NCI-H2196 (cell line): ENCODE measurements at regions not wholly inside any gene's neighbourhood (a gene's known extent, or its start where the extent isn't known, plus 50 kb on each side); places are given as distances from the start of the nearest gene placed in this dataset.

Experiments used
- DNase-seq: peaks from one replicate; lab custom pipeline; 2025; ENCODE audit not compliant: unreplicated experiment; lab: John Stamatoyannopoulos, UW

DNA sequence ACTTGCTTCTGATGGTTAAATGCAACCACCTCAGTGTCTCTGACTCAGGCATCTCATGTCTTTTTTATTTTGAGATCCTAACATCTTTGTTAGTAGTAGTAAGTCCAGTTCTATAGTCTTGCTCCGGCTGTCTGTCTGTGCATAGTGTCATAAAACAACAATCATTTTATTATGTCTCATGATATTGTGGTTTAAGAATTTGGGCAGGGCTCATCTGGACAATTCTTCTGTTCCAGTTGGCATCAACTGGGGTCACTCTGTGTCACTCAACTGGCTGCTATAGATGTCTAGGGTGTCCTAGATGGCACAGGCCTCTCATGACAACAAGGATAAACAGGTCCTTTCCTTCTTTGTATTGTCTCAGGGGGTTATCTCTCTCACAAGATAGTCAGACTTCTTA, 299.6 kb upstream of the ZNF521 start:
- DNase-seq: no peak

DNA sequence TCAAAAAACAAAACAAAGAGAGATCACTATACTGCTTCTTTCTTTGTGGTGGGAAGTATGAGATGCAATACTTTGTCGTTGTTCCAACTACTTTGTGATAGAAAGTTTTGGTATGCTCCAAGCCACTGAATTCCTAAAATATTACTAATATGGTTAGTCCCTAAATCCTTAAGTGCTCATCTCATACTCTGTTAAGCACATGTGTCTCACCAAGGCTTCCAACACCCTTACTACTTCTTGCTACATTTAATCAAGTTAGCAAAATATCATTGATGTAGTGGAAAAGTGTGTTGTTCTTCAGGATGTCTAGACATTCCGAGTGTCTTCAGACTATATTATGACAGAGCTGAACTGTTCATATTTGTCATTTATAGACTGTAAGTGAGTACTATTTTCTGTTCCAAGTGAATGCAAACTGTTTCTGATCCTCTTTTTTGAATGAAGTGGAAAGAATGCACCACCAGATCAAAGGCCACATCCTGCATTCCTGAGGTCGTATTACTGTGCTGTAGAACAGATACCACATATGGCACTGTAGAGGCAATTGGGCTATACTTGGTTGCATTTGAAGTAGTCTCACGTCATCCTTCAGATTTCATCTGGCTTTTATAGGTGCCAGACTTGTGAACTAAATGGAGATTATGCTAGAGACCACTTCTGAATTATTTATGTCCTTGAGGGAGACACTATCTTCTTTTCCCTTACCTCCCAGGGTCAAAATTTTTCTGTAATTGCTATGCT, 298.4 kb upstream of the ZNF521 start:
- no peak for DNase-seq

DNA sequence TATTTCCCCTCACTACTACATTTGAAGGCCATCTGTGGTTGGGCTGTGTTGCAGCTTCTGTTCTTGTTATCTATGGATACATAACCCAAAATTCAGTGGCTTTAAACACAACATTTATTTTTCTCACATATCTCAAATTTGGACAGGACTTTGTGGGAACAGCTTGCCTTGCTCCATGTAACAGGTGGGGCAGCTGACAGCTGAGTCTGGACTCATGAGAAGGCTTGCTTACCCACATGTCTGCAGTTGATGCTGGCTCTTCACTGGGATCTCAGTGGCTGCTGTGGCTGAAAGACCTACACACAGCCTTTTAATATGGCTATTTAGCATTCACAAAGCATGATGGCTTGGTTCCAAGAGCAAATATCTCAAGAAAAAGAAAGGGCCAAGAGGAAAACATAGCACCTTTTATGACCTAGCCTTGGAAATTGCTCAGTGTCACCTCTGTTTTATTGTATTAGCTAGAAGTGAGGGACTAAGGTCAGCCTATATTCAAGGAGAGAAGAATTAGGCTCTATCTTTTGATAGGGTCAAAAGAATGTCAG, 296.8 kb upstream of the ZNF521 start:
- no peak for DNase-seq

DNA sequence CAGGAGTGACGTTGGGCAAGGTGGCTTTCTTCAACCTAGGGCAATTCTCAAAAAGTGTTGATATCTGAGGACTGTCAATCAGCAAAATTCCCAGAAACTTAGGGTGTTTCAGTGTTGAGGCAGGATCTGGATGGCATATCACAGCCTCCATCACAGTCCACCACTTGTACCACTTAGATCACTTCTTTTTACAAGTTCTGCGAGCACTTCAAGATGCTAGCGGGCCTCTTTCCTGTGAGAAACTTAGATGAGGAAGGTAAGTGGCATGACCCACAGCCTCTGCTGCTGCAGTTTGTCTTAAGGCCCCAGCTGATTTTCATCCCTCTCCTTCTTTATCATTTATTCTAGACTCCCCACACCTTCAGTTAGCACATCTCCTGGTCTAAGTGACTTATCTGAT, 295.4 kb upstream of the ZNF521 start:
- no peak for DNase-seq

GRCh38 chr18:25646971-25647370, 295.0 kb upstream of the ZNF521 start:
- no peak for DNase-seq

DNA sequence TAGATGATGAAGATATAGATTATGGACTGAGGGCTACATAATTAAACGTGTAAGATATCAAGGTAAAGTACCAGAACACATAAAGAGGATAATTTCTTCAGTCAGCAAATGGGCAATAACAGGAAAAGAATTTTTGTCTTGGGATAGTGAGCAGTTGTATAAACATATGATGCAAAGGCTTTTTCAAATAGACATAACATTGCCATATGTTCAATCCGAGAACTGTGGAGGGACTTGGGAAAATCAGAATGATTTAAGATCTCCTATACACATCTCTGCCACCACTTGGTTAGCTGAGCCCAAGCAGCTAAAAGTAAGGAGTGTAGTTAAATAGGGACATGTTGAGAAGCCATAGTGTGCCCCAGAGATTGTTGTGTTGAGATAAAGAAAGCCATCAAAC, 287.6 kb upstream of the ZNF521 start:
- no peak for DNase-seq

DNA sequence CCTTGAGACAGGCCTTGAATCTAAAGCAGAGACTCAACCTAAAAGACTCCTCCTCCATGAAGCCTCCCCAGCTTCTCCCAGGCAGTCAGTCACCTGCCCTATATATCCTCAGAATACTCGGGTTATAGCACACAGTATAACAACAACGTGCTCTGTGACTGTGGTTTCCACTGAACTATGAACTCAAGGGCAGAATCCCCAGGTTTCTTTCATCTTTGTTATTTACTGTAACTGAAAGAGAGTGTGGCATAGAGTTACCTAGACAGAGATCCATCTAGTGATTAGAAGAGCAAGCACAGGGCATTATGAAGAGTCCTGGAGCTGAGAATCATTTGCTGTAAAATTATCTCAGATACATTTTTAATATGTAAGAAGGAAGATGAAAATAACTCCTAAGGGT, 281.6 kb upstream of the ZNF521 start:
- no peak for DNase-seq

DNA sequence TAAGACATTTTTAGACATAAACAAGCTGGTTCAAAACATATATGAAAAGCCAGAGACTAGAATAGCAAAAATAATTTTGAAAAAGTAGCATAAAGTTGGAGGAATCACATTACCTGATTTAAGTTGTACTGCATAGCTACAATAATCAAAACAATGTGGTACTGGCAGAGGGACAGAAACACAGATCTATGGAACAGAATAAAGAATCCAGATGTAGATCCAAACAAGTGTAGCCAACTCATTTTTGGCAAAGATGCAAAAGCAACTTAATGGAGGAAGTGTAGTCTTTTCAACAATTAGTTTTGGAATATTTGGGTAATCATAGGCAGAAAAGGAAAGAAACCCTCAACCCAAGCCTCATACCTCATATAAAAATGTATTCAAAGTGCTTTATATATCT, 278.7 kb upstream of the ZNF521 start:
- DNase-seq: no peak

- DNase-seq: no peak
These were observed 269.7 kb upstream of the ZNF521 start for GRCh38 chr18:25621682-25622081.

- DNase-seq: no peak
These were observed 269.2 kb upstream of the ZNF521 start for GRCh38 chr18:25621144-25621543.

DNA sequence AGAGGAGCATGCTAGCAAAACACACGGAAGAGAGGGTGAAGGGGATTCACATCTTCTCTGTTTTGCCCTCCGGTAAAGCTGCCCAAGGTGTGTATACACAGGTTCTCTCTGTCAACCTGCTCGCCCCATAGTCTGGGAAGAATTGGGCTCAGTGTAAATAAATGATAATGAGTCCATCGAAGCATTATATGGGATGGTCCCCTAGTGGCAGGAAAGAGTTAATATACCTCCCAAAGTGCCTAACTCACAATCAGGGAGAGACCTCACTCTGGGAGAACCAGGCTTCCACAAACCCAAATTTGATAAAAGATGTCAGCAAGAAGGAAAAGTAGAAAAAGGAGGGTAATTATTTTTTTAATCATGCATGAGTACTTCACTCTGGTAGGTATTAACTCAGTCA, 262.2 kb upstream of the ZNF521 start:
- no peak for DNase-seq

GRCh38 chr18:25612466-25612865, 260.5 kb upstream of the ZNF521 start:
- DNase-seq: no peak

- no peak for DNase-seq
These were observed 256.1 kb upstream of the ZNF521 start for GRCh38 chr18:25608091-25608490.

- DNase-seq: no peak
These were observed 253.1 kb upstream of the ZNF521 start for GRCh38 chr18:25604894-25605597.

- no peak for DNase-seq
These were observed 252.4 kb upstream of the ZNF521 start for GRCh38 chr18:25604196-25604893.

DNA sequence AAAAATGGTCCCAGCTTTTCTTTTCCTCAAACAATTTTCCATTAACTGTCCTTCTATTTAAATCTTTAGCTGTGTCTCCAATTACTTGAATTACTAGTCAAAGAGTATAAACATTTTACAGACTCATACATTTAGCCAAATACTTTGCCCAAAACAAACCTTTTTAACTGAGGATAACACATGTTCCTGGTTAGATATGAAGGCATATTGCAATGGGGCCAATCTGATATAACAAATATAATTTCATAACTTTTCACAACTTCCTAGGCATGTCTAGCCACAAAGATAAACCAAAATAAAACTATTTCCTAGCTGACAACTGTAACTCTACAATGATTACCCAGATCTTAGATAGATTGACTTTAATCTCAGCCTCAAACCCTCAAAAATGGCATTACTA, 247.5 kb upstream of the ZNF521 start:
- DNase-seq: no peak

DNA sequence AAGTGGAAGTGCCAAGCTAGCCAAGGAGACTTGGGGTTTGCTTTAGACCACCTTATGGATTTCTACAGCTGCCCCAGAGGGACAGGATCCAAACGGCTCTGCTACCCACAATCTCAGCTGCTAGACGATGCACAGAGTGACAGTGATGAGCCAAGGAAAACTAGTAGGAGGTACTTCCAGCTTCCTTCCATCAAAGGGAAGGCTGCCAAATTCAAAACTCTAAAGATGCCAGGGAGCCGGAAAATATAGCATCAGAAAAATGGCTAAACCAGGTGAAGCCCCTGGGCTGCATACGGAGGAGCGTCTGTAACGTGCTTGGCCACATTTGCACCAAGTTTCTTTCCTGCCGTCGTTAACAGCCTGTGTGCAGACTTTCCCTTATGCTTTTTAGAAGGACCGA, 245.5 kb upstream of the ZNF521 start:
- no peak for DNase-seq

- no peak for DNase-seq
These were observed 243.5 kb upstream of the ZNF521 start for GRCh38 chr18:25595274-25596060.

GRCh38 chr18:25594351-25594750, 242.4 kb upstream of the ZNF521 start:
- no peak for DNase-seq

DNA sequence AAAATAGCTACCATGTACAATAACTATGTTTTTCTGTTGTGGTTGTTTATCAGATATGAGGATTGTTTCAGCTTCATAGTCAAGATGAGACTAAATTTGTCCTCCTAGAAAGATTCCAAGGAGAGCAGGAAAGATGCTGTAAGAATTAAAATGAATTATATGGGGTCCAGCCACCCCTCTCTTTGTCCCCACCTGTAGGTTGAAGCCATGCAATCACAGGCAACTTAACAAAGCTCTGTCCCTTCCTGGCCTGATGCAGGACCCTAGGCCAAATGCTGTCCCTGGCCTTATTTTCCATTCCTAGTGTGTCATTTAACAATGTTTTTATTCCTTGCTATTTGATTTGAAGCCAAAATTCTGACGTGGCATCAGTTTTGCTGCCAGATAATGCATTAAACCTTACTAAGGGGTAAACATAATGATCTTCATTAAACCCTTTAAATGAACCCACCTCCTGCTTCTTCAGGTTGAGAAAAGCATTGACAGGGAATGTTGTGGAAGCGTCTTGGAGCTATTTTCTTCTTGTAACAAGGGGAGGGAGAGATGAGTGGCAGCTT, 240.9 kb upstream of the ZNF521 start:
- DNase-seq: no peak

GRCh38 chr18:25590456-25590855, 238.5 kb upstream of the ZNF521 start:
- DNase-seq: no peak
